HFFc6 (cell line): ENCODE measurements at regions not wholly inside any gene's neighbourhood (a gene's known extent, or its start where the extent isn't known, plus 50 kb on each side); places are given as distances from the start of the nearest gene placed in this dataset.

Source experiments
- DNase-seq: peaks from one replicate; pipeline ENCODE4 v3.0.0-alpha.2; 2018
- H3K27ac Mint-ChIP-seq: 2 replicates; pipeline ENCODE4 v1.8.0; 2020; ENCODE audit warnings: mild to moderate bottlenecking, mixed read lengths
- H3K27me3 Mint-ChIP-seq: 2 replicates; pipeline ENCODE4 v1.8.0; 2021; ENCODE audit warnings: mild to moderate bottlenecking, moderate library complexity, mixed read lengths; ENCODE audit not compliant: insufficient read depth
- H3K36me3 Mint-ChIP-seq: 2 replicates; pipeline ENCODE4 v1.8.0; 2021; ENCODE audit warnings: low read depth, mixed read lengths
- H3K4me1 Mint-ChIP-seq: 2 replicates; pipeline ENCODE4 v1.8.0; 2020; ENCODE audit warnings: low read depth, mixed read lengths
- H3K4me3 Mint-ChIP-seq: 2 replicates; pipeline ENCODE4 v1.8.0; 2020; ENCODE audit warnings: mild to moderate bottlenecking, moderate library complexity, mixed read lengths
- H3K9me3 Mint-ChIP-seq: 2 replicates; pipeline ENCODE4 v1.8.0; 2020; ENCODE audit warnings: mild to moderate bottlenecking, mixed read lengths
- TF ChIP-seq, protein P1 (sequence below): fragments of 200-600 bp; sonication (generic); IDR thresholded peaks from 2 replicates; pipeline ENCODE4 v1.5.0; 2021; ENCODE audit warnings: antibody characterized with exemption, mild to moderate bottlenecking

DNA sequence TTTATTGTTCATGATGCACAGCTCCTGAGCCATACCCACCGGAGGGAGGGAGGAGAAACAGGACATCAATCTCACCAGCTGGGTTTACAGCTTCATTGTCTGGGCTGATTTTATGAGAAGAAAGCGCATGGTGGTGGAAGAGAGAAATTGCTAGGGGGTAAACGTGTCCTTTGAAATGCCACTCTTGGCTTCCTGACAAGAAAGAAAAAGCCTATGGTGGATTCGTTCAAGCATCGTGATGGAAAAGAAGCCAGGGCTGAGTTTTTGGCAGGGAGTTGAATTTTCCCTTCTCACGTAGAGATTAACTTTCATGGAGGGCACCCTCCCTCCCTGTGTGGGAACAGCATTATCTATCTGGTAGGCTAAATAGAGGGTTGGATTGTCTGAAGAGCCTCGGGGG is 502.0 kb downstream of the SLC4A3 start:
- peaks cover 2% of the 10 kb centered on the region; the same call in 1 of the 2 replicates for H3K27me3 Mint-ChIP-seq
- H3K36me3 Mint-ChIP-seq: peaks cover 21% of the 10 kb centered on the region
- H3K27ac Mint-ChIP-seq: no peak overlapping the region
- DNase-seq: no peak
- H3K9me3 Mint-ChIP-seq: peaks cover 19% of the 10 kb centered on the region
- TF ChIP-seq, protein P1, sequence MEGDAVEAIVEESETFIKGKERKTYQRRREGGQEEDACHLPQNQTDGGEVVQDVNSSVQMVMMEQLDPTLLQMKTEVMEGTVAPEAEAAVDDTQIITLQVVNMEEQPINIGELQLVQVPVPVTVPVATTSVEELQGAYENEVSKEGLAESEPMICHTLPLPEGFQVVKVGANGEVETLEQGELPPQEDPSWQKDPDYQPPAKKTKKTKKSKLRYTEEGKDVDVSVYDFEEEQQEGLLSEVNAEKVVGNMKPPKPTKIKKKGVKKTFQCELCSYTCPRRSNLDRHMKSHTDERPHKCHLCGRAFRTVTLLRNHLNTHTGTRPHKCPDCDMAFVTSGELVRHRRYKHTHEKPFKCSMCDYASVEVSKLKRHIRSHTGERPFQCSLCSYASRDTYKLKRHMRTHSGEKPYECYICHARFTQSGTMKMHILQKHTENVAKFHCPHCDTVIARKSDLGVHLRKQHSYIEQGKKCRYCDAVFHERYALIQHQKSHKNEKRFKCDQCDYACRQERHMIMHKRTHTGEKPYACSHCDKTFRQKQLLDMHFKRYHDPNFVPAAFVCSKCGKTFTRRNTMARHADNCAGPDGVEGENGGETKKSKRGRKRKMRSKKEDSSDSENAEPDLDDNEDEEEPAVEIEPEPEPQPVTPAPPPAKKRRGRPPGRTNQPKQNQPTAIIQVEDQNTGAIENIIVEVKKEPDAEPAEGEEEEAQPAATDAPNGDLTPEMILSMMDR: no peak
- H3K4me3 Mint-ChIP-seq: no peak overlapping the region
- no peaks in the 10 kb centered on the region for H3K4me1 Mint-ChIP-seq

DNA sequence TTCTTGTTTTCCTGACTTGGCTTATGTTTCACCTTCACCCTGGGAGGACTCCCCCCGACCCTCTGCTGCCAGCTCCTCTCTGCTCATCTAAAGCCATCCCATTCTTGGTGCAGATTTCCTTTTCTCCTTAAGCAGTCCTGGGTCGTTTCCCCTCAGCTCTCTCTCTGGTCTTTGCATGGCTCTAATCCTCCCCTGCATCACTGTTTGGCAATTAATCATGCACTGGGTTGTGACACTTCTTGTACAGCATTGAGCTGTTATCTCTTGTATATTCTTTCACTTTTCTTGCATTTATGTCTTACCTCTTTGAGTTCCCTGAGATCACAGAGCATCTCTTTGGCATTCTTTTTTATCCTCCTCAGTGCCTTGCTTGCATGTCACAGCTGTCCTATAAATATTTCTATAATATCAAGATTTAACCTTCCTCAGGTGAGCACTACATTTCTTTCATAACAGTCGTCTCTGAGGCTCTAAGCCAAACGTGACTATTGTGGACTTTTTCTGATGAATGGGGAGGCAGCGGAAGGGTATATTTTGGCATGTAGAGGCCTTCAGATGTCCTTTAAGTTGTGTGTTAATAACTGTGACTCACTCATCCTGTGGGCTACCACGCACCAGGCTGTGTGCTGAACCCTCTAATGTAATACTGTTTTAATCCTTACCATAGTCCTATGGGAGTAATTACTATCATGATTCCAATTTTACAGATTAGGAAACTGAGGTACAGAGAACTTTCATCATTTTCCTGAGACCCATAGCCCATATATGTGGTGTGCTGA is 507.5 kb downstream of the SLC4A3 start:
- Mint-ChIP-seq H3K27ac (no peak overlapping the region), H3K27me3 (peaks cover 2% of the 10 kb centered on the region; the same call in 1 of the 2 replicates), H3K4me3 (no peak overlapping the region), H3K9me3 (peaks cover 19% of the 10 kb centered on the region), H3K36me3 (peaks cover 21% of the 10 kb centered on the region), H3K4me1 (no peaks in the 10 kb centered on the region)
- TF ChIP-seq, protein P1: no peak
- DNase-seq: no peak

DNA sequence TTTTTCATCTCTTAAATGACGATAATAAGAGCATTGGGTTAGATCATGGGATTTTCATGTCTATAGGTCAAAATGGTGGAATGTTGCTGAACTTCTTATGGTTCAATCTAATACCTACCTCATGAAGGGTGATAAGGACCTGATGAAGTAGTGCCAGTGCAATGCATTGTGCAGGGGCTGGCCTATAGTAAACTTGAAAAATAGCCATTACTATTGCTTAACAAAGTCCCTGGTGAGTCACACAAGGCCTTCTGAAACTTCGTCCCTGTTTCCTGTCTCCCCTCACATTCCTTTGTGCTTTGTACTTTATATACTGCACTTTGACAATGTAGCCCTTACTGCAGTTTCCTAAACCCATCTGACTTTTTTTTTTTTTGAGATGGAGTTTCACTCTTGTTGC is 515.9 kb downstream of the SLC4A3 start:
- 0 out of 2 replicates have a peak, but pooled peaks cover 5% of the 10 kb centered on the region for H3K9me3 Mint-ChIP-seq
- H3K4me3 Mint-ChIP-seq: 0 out of 2 replicates have a peak overlapping the region, but pooled peaks have one; percentile 48
- TF ChIP-seq, protein P1: no peak
- DNase-seq: peak; percentile 80
- H3K27ac Mint-ChIP-seq: peak overlapping the region; percentile 78
- H3K27me3 Mint-ChIP-seq: no peaks in the 10 kb centered on the region
- peaks cover 52% of the 10 kb centered on the region for H3K4me1 Mint-ChIP-seq
- H3K36me3 Mint-ChIP-seq: peaks cover 9% of the 10 kb centered on the region

DNA sequence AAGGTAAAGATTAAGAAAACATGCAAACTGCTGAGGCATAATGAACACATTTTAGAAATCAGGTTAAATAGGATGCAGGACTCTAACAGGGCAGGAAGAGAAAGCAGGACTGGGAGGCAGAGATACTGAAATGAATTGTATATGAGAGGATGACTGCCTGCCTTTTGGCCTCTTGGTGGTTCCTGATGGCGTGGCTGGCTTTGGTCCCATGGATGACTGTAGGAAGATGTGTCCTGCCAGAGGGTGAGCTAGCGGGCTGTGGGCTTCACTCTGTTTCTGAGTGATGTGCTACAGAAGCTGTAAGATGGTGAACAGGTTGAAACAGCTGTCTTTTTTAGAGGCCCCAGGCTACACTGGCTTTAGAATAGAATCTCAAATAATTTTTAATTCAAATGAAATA is 517.0 kb downstream of the SLC4A3 start:
- H3K4me1 Mint-ChIP-seq: peaks cover 61% of the 10 kb centered on the region
- H3K27me3 Mint-ChIP-seq: no peaks in the 10 kb centered on the region
- peak; percentile 68 for DNase-seq
- peaks cover 9% of the 10 kb centered on the region for H3K36me3 Mint-ChIP-seq
- peak overlapping the region; percentile 78 for H3K27ac Mint-ChIP-seq
- H3K9me3 Mint-ChIP-seq: 0 out of 2 replicates have a peak, but pooled peaks cover 5% of the 10 kb centered on the region
- TF ChIP-seq, protein P1: no peak
- H3K4me3 Mint-ChIP-seq: peak overlapping the region; percentile 48

DNA sequence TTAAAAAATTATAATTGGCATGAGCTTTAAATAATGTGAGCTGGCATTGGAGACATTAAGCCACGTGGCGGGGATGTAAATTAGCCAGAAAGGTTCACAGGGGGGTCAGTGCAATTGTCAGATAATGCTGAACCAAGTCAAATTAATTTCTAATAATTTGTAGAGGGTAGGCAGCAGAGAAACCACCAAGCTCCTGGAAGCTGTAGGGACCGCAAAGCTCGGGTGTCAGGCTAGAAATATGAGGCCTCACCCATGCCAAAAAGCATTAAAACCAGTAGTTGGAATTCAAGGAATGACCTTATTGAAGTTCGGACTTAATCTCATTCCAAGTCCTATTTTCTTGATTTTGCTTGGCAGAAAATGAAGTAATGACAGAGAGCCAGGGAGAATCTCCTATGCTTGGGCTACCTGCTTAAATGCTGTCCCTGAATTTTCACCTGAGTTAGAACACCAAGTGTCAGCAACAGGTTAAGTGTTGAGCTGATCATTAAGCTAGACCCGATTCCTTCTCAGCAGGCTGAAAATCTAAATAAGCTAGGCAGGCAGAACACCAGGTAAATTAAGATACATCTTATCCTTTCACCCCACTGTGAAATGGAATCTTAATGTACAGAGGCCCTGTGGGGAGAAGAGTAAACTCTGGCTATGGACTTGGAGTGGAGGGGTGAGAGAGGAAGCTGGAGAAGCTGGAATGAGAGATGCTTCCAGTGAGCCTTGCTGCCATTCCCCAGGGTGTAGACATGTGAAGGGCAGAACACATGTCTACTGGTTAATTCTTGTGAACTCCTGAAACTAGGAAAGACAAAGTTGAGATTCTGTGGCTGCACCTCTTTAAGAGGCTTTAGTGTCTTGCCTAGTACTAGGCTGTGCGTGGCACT is 520.0 kb downstream of the SLC4A3 start:
- peak; percentile 76 for DNase-seq
- Mint-ChIP-seq H3K4me1 (peaks cover 63% of the 10 kb centered on the region), H3K4me3 (no peak overlapping the region), H3K27me3 (no peaks in the 10 kb centered on the region), H3K27ac (peak overlapping the region; percentile 59; the same call in 1 of the 2 replicates), H3K36me3 (peaks cover 9% of the 10 kb centered on the region), H3K9me3 (0 out of 2 replicates have a peak, but pooled peaks cover 5% of the 10 kb centered on the region)
- TF ChIP-seq, protein P1: no peak
